ENCODE measurements at regions not wholly inside any gene's neighbourhood (a gene's known extent, or its start where the extent isn't known, plus 50 kb on each side); places are given as distances from the start of the nearest gene placed in this dataset.

DNA sequence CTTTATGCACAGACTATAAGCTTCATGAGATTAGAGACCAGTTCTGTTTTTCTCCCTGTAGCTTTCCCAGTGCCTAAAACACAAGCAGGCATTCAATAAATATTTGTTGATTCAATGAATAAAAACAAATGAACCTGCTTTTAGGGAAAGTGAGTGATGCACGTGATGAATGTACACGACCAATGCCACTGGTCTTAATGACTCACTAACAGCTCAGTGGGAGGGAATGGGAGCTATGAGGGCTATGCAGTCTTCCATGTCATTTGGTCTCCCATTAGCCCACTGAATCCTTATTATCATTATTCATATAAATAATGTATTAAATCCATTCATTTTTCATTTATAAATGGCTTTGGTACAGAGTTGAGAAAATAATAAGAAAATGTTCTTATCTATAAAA, 247.4 kb downstream of the FBXO8 start:
- H2AFZ ChIP-seq (ENCODE audit: low read depth), result no peak overlapping the region
- no peaks in the 10 kb centered on the region for H3K27me3 ChIP-seq (ENCODE audit: insufficient read depth, low read depth)
- no peaks in the 10 kb centered on the region for H3K36me3 ChIP-seq (ENCODE audit: insufficient read depth)
- H3K27ac ChIP-seq, result no peak overlapping the region
- no peak overlapping the region for H3K9ac ChIP-seq
- no peak overlapping the region for H3K4me3 ChIP-seq (IDR thresholded peaks at IDR 0.05; ENCODE audit: insufficient read depth, low read depth, low read length)
- no peaks in the 10 kb centered on the region for H3K4me1 ChIP-seq (ENCODE audit: low read depth, poor library complexity, severe bottlenecking)
- no peak overlapping the region for H3K4me2 ChIP-seq
- TF ChIP-seq, protein P1, sequence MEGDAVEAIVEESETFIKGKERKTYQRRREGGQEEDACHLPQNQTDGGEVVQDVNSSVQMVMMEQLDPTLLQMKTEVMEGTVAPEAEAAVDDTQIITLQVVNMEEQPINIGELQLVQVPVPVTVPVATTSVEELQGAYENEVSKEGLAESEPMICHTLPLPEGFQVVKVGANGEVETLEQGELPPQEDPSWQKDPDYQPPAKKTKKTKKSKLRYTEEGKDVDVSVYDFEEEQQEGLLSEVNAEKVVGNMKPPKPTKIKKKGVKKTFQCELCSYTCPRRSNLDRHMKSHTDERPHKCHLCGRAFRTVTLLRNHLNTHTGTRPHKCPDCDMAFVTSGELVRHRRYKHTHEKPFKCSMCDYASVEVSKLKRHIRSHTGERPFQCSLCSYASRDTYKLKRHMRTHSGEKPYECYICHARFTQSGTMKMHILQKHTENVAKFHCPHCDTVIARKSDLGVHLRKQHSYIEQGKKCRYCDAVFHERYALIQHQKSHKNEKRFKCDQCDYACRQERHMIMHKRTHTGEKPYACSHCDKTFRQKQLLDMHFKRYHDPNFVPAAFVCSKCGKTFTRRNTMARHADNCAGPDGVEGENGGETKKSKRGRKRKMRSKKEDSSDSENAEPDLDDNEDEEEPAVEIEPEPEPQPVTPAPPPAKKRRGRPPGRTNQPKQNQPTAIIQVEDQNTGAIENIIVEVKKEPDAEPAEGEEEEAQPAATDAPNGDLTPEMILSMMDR (conservative IDR thresholded peaks at IDR 0.05; ENCODE audit: low read depth, low read length), result no peak
- no peaks in the 10 kb centered on the region for H4K20me1 ChIP-seq (ENCODE audit: insufficient read depth)
- H3K79me2 ChIP-seq (ENCODE audit: insufficient read depth, low read depth), result no peaks in the 10 kb centered on the region

DNA sequence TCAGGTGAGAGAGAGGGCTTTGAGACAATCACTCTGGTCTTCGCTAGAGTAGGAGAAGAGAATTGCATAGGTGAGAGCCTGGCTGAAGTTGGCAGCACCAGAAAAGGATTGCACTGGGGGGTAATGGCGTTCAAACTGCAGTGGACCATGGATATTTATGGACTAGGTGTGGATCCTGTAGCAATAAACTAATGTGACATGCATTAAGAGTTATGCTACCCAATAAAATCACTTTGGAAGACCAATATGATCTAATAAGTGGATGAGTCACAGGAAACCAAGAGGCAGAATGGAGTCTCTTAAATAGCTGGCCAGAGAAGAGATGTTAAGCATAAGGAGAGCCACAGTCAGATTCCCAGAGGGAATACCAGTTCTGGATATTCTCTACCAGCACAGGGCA, 259.8 kb downstream of the FBXO8 start:
- Histone ChIP-seq H3K9ac (no peak overlapping the region), H3K36me3 (ENCODE audit: insufficient read depth) (no peaks in the 10 kb centered on the region)
- TF ChIP-seq, protein P1 (conservative IDR thresholded peaks at IDR 0.05; ENCODE audit: low read depth, low read length), result no peak

DNA sequence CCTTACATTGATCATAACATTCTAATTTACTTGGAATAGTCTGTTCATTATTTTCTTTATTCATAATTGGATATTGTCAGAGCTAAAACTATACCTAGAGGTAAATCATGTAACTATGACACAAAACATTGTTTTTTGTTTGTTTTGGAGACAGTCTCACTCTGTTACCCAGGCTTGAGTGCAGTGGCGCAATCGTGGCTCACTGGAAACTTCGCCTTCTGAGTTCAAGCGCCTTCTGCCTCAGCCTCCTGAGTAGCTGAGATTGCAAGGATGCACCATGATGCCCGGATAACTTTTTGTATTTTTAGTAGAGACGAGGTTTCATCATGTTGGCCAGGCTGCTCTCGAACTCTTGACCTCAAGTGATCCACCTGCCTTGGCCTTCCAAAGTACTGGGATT, 265.2 kb downstream of the FBXO8 start:
- Histone ChIP-seq H2AFZ (ENCODE audit: low read depth) (no peak overlapping the region), H3K36me3 (ENCODE audit: insufficient read depth) (no peaks in the 10 kb centered on the region), H4K20me1 (ENCODE audit: insufficient read depth) (no peaks in the 10 kb centered on the region), H3K27ac (no peak overlapping the region), H3K4me2 (no peak overlapping the region), H3K4me1 (ENCODE audit: low read depth, poor library complexity, severe bottlenecking) (no peaks in the 10 kb centered on the region), H3K27me3 (ENCODE audit: insufficient read depth, low read depth) (no peaks in the 10 kb centered on the region), H3K4me3 (IDR thresholded peaks at IDR 0.05; ENCODE audit: insufficient read depth, low read depth, low read length) (no peak overlapping the region), H3K9ac (no peak overlapping the region), H3K79me2 (ENCODE audit: insufficient read depth, low read depth) (no peaks in the 10 kb centered on the region)
- TF ChIP-seq, protein P1 (conservative IDR thresholded peaks at IDR 0.05; ENCODE audit: low read depth, low read length), result no peak

More for the DNA sequence above, 259.8 kb downstream of the FBXO8 start:
- Histone ChIP-seq H3K4me2 (no peak overlapping the region), H3K79me2 (ENCODE audit: insufficient read depth, low read depth) (no peaks in the 10 kb centered on the region), H4K20me1 (ENCODE audit: insufficient read depth) (no peaks in the 10 kb centered on the region), H2AFZ (ENCODE audit: low read depth) (no peak overlapping the region), H3K27me3 (ENCODE audit: insufficient read depth, low read depth) (no peaks in the 10 kb centered on the region), H3K27ac (no peak overlapping the region), H3K4me1 (ENCODE audit: low read depth, poor library complexity, severe bottlenecking) (no peaks in the 10 kb centered on the region), H3K4me3 (IDR thresholded peaks at IDR 0.05; ENCODE audit: insufficient read depth, low read depth, low read length) (no peak overlapping the region)

DNA sequence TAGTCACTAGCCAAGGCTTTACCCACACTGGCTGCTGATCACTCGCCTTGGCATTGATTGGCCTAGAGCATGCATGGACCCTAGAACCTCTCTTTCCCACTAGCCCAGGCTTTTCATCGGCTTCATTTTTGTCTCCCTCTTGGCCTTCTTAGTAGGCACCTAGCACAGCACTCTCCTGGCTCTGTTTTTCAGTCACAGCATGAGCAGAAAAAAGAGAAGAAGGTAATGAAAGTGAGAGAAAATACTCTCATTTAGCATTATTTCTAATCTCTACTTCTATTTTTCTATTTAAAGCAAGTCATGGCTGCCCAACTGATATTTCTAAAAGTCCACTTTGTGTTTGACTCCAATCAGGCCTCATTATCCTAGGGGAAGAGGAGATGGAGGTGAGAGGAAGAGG, 267.2 kb downstream of the FBXO8 start:
- H4K20me1 ChIP-seq (ENCODE audit: insufficient read depth), result no peaks in the 10 kb centered on the region
- H2AFZ ChIP-seq (ENCODE audit: low read depth), result no peak overlapping the region
- H3K4me2 ChIP-seq, result no peak overlapping the region
- H3K9ac ChIP-seq, result no peak overlapping the region
- no peaks in the 10 kb centered on the region for H3K4me1 ChIP-seq (ENCODE audit: low read depth, poor library complexity, severe bottlenecking)
- H3K27me3 ChIP-seq (ENCODE audit: insufficient read depth, low read depth), result no peaks in the 10 kb centered on the region
- H3K27ac ChIP-seq, result no peak overlapping the region
- TF ChIP-seq, protein P1 (conservative IDR thresholded peaks at IDR 0.05; ENCODE audit: low read depth, low read length), result no peak
- H3K36me3 ChIP-seq (ENCODE audit: insufficient read depth), result no peaks in the 10 kb centered on the region
- no peak overlapping the region for H3K4me3 ChIP-seq (IDR thresholded peaks at IDR 0.05; ENCODE audit: insufficient read depth, low read depth, low read length)
- H3K79me2 ChIP-seq (ENCODE audit: insufficient read depth, low read depth), result no peaks in the 10 kb centered on the region

DNA sequence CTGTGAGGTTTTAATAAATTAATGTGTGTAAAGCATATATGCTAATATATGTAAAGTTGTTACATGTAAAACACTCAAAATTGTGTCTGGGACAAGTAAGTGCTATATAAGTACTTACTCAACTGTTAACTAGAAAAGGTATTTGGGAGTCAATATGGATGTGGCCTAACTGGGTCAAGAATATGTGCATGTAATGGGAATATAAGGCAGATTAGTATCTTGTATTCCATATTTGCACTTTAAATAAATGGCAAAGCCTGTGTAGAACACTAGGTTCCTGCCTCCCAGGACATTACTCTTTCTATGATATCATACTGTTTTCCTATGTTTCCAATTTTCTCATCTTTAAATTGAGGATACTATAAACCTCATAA, 270.6 kb downstream of the FBXO8 start:
- H2AFZ ChIP-seq (ENCODE audit: low read depth), result no peak overlapping the region
- no peak overlapping the region for H3K4me3 ChIP-seq (IDR thresholded peaks at IDR 0.05; ENCODE audit: insufficient read depth, low read depth, low read length)
- H3K79me2 ChIP-seq (ENCODE audit: insufficient read depth, low read depth), result no peaks in the 10 kb centered on the region
- H3K9ac ChIP-seq, result no peak overlapping the region
- H4K20me1 ChIP-seq (ENCODE audit: insufficient read depth), result no peaks in the 10 kb centered on the region
- no peak overlapping the region for H3K4me2 ChIP-seq
- no peaks in the 10 kb centered on the region for H3K4me1 ChIP-seq (ENCODE audit: low read depth, poor library complexity, severe bottlenecking)
- H3K27me3 ChIP-seq (ENCODE audit: insufficient read depth, low read depth), result no peaks in the 10 kb centered on the region
- TF ChIP-seq, protein P1 (conservative IDR thresholded peaks at IDR 0.05; ENCODE audit: low read depth, low read length), result no peak
- H3K36me3 ChIP-seq (ENCODE audit: insufficient read depth), result no peaks in the 10 kb centered on the region
- no peak overlapping the region for H3K27ac ChIP-seq
